NCI-H226 (cell line): ENCODE measurements at regions not wholly inside any gene's neighbourhood (a gene's known extent, or its start where the extent isn't known, plus 50 kb on each side); places are given as distances from the start of the nearest gene placed in this dataset.
"Not testable (repeated sequence)": the region's sequence is repeated elsewhere in the genome, so short reads cannot be mapped to it uniquely, and the experiment has no call there.

Experiments
- DNase-seq: peaks from one replicate; pipeline ENCODE4 v3.0.0-alpha.2; 2015

DNA sequence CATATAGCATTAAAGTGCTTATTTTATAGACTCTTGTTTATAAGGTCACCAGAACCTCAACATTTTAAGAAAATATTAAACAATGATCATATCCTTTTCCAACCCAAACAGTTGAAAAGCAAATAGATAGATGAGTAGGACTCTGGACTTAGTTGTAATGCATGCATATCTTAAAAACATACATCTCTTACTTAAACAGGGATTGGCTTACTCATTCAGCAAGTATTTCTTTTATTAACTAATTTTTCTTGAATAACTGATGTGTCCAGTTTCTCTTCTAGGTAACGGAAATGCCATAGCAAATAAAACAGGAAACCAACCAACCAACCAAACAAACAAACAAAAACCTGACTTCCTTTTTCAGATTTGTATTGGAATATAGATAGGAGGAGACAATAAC is 70.9 kb upstream of the NBPF4 start:
- no peak for DNase-seq

DNA sequence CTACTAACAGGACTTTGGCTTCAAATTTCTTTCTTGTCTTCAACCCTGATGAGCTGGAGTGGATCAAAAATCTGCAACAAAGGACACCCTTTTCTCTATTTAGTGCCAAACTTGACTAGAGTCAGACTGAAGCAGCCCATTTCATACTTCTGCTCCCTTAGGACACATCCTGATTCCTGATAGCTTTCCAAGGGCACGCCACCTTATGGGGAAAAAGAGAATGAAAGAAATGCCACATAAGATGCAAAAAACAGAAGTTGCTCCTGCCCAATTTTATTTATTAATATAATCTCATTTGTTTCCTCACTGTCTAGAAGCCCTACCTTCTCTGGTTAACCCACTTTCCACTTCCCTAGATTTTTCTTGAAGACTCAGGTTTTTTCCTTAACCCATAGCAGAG is 72.7 kb upstream of the NBPF4 start:
- peak; percentile 3 for DNase-seq

DNA sequence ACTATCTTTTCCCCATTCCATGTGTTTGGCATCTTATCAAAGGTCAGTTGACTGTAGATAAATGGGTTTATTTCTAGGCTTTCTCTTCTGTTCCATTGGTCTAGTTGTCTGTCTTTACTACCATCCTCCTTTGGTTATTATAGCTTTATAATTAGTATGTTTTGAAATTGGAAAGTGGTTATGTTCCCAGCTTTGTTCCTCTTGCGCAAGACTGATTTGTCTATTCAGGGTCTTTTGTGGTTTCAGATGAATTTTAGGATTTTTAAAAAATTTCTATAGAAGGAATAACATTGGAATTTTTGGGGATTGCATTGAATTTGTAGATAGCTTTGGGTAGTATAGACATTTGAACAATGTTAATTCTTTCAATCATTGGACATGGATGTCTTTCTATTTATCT is 77.0 kb upstream of the NBPF4 start:
- no peak for DNase-seq

DNA sequence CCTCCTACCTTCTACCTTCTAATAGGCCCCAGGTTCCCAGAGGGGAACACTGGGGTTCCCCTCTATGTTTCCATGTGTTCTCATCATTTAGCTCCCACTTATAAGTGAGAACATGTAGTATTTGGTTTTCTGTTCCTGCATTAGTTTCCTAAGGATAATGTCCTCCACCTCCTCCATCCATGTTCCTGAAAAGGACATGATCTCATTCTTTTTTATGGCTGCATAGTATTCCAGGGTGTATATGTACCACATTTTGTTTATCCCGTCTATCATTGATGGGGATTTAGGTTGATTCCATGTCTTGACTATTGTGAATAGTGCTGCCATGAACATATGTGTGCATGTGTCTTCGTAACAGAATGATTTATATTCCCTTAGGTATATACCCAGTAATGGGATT is 81.5 kb upstream of the NBPF4 start:
- not testable (repeated sequence) for DNase-seq

DNA sequence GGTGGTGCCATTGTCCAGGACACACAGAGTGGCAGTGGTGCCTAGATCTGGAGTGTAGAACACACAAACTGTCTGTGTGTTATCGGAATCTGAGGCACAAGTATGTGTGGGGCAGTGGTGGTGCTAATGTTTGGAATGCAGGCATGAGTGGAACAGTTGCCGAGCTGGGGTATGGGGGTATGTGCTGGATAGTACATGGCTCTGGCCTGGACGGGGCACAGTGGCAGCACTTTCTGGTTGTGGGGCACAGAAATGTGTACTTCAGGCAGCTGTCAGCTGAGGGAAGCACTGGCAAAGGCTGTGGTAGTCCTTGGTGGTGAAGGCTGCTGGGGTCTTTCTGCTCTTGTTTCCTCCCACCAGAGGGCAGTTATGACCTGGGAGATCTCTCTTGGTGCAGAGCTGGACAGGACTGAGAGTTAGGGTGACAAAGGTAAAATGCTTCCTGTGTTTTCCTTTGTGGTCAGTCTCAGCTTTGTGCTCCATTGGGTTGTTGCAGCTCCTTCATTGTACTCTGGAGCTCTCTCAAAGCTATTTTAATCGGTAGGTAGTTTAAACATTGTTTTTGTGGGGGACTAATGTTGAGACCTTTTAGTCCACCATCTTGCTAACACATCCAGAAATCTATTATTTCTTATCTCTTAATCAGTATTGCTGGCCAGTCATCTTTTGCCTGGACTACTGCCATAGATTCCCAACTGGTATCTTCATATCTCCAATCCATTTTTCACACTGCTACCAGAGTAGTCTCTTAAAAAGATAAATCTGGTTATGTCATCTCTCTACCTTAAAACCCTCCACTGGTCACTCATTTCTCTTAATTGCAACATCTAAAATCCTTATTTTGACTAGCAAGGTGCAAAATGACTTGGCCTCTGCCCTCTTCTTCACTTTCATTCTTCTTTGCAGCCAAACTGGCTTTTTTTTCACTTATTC is 83.9 kb upstream of the NBPF4 start:
- no peak for DNase-seq

DNA sequence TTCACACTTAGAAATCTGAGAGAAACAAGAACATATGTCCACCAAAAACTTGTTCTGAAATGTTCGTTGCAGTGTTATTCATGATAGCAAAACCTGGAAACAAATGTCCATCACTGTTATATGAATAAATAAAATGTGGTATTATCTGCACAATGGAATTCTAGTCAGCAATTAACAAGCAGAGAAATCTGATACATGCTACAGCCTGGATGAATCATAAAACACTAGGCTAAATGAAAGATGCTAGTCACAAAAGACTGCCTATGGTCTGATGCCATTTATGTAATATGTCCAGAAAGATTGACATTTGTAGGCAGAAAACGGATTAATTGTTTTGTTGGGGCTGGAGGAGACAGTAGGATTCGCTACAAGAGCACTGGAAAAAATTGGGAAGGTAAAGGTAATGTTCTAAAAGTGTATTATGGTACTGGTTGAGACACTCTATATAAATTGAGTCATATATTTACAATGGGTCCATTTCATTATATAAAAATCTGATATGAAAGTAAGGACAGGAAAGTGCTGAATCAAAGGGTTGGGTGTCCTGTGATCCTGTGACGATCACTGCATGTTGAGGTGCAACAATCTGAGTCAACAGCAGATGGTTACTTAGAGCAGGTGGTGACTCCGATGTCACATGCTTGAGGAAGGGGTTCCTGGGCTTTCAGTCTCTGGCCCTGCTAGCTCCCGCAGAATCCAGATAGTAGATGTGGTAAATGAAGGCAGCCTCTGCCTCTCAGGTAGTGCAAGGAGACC is 102.1 kb upstream of the NBPF4 start:
- no peak for DNase-seq

DNA sequence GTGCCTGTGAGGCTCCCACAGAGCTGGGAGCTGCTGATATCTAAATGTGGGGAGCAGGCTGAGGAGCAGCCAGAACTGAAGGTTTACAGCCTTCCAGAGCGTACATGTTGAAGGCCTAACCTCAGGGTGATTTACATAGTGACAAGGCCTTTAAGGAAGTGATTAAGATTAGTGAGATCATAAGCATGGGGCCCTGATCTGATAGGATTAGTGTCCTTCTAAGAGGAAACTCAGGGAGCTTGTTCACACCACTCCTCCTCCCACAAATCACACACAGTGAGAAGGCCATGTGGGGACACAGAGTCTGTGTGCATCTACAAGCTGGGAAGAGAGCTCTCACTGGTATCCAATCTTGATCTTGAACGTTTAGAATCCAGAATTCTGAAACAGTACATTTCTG is 92.3 kb upstream of the NBPF6 start:
- no peak for DNase-seq

DNA sequence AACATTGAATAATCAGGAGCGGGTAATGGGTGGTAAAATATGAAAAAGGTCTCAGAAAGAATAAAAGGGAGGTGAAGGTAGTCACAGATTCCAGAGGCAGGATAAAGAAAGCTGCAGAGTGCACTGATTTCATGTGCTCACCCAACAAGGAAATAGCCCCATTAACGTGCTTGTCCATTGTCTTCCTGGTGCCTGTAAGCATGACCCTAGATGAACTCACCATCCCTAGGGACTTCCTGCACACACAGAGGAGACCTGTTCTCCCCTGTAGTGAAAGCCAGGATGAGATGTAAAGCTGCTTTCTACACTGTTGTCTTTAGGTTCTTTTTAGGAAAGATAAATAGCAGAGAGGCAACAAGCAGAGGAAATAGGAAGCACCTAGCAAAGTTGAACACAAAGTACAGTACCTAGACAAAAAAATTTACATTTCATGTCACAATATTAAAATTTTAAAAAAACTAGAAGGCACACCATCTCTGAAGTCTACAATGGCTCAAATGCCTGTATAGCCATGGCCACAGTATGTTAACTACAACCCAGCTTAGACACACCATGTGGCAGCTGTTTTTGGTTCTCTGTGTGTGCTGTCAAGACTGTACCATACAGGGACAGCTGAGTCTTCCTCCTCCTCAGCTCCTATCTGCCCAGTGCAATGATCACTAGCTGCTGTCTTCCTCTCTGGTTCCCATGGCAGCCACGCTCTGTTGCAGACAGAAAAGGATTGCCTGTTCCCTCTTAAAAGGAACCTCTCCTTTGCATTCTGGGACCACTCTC is 69.9 kb upstream of the NBPF6 start:
- DNase-seq: not testable (repeated sequence)
